ENCODE measurements at regions not wholly inside any gene's neighbourhood (a gene's known extent, or its start where the extent isn't known, plus 50 kb on each side); places are given as distances from the start of the nearest gene placed in this dataset.
"Not testable (repeated sequence)": the region's sequence is repeated elsewhere in the genome, so short reads cannot be mapped to it uniquely, and the experiment has no call there.

DNA sequence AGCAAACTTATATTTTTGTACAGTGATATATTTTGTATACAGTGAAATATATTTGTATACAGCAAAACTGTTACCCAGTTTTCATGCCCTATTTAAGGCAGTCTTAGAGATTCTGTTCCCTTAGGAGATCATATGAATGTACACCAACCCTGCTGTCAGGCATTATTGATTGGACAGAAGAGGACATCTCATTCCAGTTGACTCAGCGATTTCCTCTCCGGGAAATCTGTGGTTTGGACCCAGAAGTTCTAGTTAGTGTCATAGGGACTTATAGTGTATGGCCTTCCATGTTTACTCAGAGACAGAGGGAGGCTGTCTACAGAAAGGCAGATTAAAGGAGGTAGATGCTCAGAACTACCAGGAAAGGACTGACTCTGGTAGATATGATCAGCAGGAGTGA lies 318.8 kb upstream of the KCNMB2 start:
- DNase-seq (no peak), ATAC-seq (no peak)
- TF ChIP-seq, protein P1, sequence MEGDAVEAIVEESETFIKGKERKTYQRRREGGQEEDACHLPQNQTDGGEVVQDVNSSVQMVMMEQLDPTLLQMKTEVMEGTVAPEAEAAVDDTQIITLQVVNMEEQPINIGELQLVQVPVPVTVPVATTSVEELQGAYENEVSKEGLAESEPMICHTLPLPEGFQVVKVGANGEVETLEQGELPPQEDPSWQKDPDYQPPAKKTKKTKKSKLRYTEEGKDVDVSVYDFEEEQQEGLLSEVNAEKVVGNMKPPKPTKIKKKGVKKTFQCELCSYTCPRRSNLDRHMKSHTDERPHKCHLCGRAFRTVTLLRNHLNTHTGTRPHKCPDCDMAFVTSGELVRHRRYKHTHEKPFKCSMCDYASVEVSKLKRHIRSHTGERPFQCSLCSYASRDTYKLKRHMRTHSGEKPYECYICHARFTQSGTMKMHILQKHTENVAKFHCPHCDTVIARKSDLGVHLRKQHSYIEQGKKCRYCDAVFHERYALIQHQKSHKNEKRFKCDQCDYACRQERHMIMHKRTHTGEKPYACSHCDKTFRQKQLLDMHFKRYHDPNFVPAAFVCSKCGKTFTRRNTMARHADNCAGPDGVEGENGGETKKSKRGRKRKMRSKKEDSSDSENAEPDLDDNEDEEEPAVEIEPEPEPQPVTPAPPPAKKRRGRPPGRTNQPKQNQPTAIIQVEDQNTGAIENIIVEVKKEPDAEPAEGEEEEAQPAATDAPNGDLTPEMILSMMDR (IDR thresholded peaks at IDR 0.05): no peak
- TF ChIP-seq POLR2A (IDR thresholded peaks at IDR 0.05): no peak
- no peak overlapping the region for H3K27ac ChIP-seq
- H3K4me1 ChIP-seq: no peaks in the 10 kb centered on the region
- intact Hi-C loops (cut with DNase I): no loop called here
- H3K9me3 ChIP-seq: peaks cover 0 to 8% (median 0%) of the 10 kb centered on the region in 12 donors
- WGBS, 4 donors: 87 to 97% (median 93%) methylated on average over 2 of the region's 2 CpGs
- no peak overlapping the region for H3K4me3 ChIP-seq
- no peaks in the 10 kb centered on the region for H3K36me3 ChIP-seq
- H3K27me3 ChIP-seq: no peaks in the 10 kb centered on the region

DNA sequence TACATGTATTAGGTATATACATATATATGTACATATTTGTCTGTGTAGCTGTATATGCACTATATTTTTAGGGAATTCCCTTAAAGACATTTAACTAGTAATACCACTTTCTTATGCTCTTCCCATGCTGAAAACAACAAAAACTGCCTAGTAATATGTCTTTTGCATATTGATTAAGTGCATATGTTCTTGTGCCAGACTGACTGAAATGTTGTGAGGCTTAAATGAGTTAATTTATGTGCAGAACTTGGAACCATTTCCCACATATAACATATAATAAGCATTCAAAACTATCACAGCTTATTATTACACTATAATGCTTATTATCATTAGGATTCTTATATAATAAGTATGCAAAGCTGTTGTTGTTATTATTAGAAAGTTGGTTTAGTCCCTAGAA lies 318.0 kb upstream of the KCNMB2 start:
- H3K4me3 ChIP-seq: no peak overlapping the region
- no peaks in the 10 kb centered on the region for H3K27me3 ChIP-seq
- no peaks in the 10 kb centered on the region for H3K4me1 ChIP-seq
- ATAC-seq: no peak
- intact Hi-C loops (cut with DNase I): no loop called here
- no peaks in the 10 kb centered on the region for H3K36me3 ChIP-seq
- H3K9me3 ChIP-seq: peaks cover 0 to 8% (median 0%) of the 10 kb centered on the region in 12 donors
- no peak overlapping the region for H3K27ac ChIP-seq
- DNase-seq: no peak
- no peak for TF ChIP-seq POLR2A (IDR thresholded peaks at IDR 0.05)
- TF ChIP-seq, protein P1 (IDR thresholded peaks at IDR 0.05): no peak

DNA sequence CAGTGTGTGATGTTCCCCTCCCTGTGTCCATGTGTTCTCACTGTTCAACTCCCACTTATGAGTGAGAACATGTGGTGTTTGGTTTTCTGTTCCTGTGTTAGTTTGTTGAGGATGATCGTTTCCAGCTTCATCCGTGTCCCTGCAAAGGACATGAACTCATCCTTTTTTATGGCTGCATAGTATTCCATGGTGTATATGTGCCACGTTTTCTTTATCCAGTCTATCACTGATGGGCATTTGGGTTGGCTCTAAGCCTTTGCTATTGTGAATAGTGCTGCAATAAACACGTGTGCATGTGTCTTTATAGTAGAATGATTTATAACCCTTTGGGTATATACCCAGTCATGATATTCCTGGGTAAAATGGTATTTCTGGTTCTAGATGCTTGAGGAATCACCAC lies 316.6 kb upstream of the KCNMB2 start:
- H3K27ac ChIP-seq; H3K9me3 ChIP-seq; H3K4me1 ChIP-seq; DNase-seq; ATAC-seq; H3K27me3 ChIP-seq; H3K4me3 ChIP-seq; intact Hi-C loops (cut with DNase I); H3K36me3 ChIP-seq: not testable (repeated sequence)
- 87 to 91% (median 88%) methylated on average over 4 of the region's 4 CpGs for WGBS, 4 donors

DNA sequence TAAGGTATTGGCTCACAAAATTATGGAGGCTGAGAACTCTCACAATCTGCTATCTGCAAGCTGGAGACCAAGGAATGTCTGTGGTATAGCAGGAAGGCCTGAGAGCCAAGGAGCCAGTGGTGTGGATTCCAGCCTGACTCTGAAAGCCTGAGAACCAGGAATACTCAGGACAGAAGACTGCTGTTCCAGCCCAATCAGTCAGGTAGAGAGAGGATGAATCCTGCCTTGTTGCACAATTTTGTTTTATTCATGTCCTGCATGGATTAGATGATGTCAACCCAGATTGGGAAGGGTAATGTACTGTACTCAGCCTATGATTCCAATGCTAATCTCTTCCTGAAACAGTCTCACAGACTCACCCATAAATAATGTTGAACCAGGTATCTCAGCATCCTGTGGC lies 312.4 kb upstream of the KCNMB2 start:
- no peak overlapping the region for H3K4me3 ChIP-seq
- TF ChIP-seq, protein P1 (IDR thresholded peaks at IDR 0.05): no peak
- TF ChIP-seq POLR2A (IDR thresholded peaks at IDR 0.05): no peak
- no peaks in the 10 kb centered on the region for H3K36me3 ChIP-seq
- no peak overlapping the region for H3K27ac ChIP-seq
- no peaks in the 10 kb centered on the region for H3K27me3 ChIP-seq
- intact Hi-C loops (cut with DNase I): no loop called here
- H3K9me3 ChIP-seq: peaks cover 0 to 15% (median 0%) of the 10 kb centered on the region in 12 donors
- H3K4me1 ChIP-seq: no peaks in the 10 kb centered on the region
- ATAC-seq (no peak), DNase-seq (no peak)

DNA sequence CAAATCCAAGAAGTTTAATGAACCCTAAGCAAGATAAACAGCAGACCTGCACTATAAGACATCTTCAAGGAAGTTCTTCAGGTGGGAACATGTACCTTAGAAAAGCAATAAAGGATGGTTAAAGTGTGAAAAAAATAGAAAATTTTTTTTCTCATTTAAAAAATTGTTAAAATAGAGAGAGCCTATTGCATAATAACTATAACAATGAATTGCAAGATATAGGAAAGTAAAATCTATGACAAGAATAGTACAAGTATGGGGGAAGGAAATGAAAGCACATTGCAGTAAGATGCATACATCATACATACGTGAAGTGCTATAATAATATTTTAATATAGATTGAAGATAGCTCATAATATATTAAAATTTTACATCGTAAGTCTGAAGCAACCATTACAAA lies 310.1 kb upstream of the KCNMB2 start:
- 87 to 93% (median 92%) methylated on average over 2 of the region's 2 CpGs for WGBS, 4 donors
- no peaks in the 10 kb centered on the region for H3K27me3 ChIP-seq
- ATAC-seq (no peak), DNase-seq (no peak)
- no peaks in the 10 kb centered on the region for H3K4me1 ChIP-seq
- TF ChIP-seq, protein P1 (IDR thresholded peaks at IDR 0.05): no peak
- no peak for TF ChIP-seq POLR2A (IDR thresholded peaks at IDR 0.05)
- no peak overlapping the region for H3K27ac ChIP-seq
- no peaks in the 10 kb centered on the region for H3K36me3 ChIP-seq
- peaks cover 0 to 27% (median 0%) of the 10 kb centered on the region in 12 donors for H3K9me3 ChIP-seq
- intact Hi-C loops (cut with DNase I): no loop called here
- no peak overlapping the region for H3K4me3 ChIP-seq

All from heart left ventricle (tissue), 16 donors.